Loucy (cell line): ENCODE measurements at regions not wholly inside any gene's neighbourhood (a gene's known extent, or its start where the extent isn't known, plus 50 kb on each side); places are given as distances from the start of the nearest gene placed in this dataset.
"Not testable (repeated sequence)": the region's sequence is repeated elsewhere in the genome, so short reads cannot be mapped to it uniquely, and the experiment has no call there.

Source experiments
- CTCF ChIP-seq: fragments of 200-600 bp; sonication (generic); conservative IDR thresholded peaks from 2 replicates; pipeline ENCODE4 v1.5.1; 2014; ENCODE audit warnings: mild to moderate bottlenecking, antibody characterized with exemption, low read length
- EZH2phosphoT487 ChIP-seq: fragments of 200-600 bp; IDR thresholded peaks from 2 replicates; pipeline ENCODE4 v1.6.1; 2018; ENCODE audit warnings: antibody characterized with exemption, mild to moderate bottlenecking, moderate library complexity, borderline replicate concordance

- not testable (repeated sequence) for TF ChIP-seq CTCF, EZH2phosphoT487
Observed at GRCh38 chr12:127810459-127810858, 456.5 kb upstream of the TMEM132C start.
